ENCODE measurements at regions not wholly inside any gene's neighbourhood (a gene's known extent, or its start where the extent isn't known, plus 50 kb on each side); places are given as distances from the start of the nearest gene placed in this dataset.

DNA sequence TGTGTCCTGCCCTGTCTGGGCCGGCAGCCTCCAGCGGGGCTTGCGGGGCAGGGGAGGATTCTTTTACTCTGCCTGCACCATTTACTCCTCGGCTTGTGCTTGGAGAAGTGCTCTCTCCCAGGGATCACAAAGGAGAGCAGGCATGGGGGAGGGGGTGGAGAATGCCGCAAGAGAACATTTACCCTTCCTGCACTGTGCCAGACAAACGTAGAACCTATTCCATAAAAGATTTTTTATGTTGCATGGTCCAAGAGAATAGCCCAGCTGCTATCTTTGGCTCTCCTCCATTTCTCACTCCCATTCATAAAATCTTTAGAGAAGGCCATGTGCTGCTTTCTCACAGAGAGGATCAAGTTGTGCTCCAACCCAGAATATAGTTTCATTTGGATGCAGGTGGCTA, 159.4 kb downstream of the SPTSSA start:
- no peaks in the 10 kb centered on the region for H3K36me3 ChIP-seq (ENCODE audit: control insufficient read depth in 2 of 2, extremely low read depth in 1 of 2, insufficient read depth in 2 of 2, low read length in 2 of 2)

More for the DNA sequence above, 159.4 kb downstream of the SPTSSA start:
- no peak overlapping the region for H3K9ac ChIP-seq (replicated peaks; ENCODE audit: extremely low read depth, insufficient read depth, low read length)
- dilution Hi-C loops (cut with MboI; ENCODE audit: extremely low pct_ligation_motif_present, low sequenced_read_pairs), result no loop called here
- no peak for DNase-seq (ENCODE audit: low read depth, low spot score)
- H2AFZ ChIP-seq (ENCODE audit: low read depth, low read length), result no peak overlapping the region
- H4K20me1 ChIP-seq (replicated peaks; ENCODE audit: control insufficient read depth, extremely low read depth, insufficient read depth, low read length), result no peaks in the 10 kb centered on the region
- no peak for FAIRE-seq
- H3K9me1 ChIP-seq (replicated peaks; ENCODE audit: control insufficient read depth, extremely low read depth, insufficient read depth, low read length), result no peaks in the 10 kb centered on the region
- H3K4me2 ChIP-seq (ENCODE audit: insufficient read depth, low read length), result no peak overlapping the region
- intact Hi-C loops (cut with micrococcal nuclease), result loop anchor here (5.0 kb wide), 1 partner anchor 75 kb away; no protein-coding TSS in a partner anchor
- H3K27ac ChIP-seq (ENCODE audit: insufficient read depth, low read depth, low read length), result no peak overlapping the region
- H3K4me1 ChIP-seq (ENCODE audit: control insufficient read depth, extremely low read depth, insufficient read depth, low read length), result no peaks in the 10 kb centered on the region
- no peaks in the 10 kb centered on the region for H3K79me2 ChIP-seq (ENCODE audit: control insufficient read depth, insufficient read depth, low read length)
- ChIA-PET CTCF (interaction anchor here (1.3 to 4.5 kb wide), 3 partner anchors 8 to 20 kb away, joined by 3 to 30 read pairs (median 4); no protein-coding TSS in a partner anchor), POLR2A (no interaction called here)
- TF ChIP-seq, protein P1, sequence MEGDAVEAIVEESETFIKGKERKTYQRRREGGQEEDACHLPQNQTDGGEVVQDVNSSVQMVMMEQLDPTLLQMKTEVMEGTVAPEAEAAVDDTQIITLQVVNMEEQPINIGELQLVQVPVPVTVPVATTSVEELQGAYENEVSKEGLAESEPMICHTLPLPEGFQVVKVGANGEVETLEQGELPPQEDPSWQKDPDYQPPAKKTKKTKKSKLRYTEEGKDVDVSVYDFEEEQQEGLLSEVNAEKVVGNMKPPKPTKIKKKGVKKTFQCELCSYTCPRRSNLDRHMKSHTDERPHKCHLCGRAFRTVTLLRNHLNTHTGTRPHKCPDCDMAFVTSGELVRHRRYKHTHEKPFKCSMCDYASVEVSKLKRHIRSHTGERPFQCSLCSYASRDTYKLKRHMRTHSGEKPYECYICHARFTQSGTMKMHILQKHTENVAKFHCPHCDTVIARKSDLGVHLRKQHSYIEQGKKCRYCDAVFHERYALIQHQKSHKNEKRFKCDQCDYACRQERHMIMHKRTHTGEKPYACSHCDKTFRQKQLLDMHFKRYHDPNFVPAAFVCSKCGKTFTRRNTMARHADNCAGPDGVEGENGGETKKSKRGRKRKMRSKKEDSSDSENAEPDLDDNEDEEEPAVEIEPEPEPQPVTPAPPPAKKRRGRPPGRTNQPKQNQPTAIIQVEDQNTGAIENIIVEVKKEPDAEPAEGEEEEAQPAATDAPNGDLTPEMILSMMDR (IDR thresholded peaks at IDR 0.05; ENCODE audit: extremely low read depth in 1 of 2, insufficient read depth in 1 of 2, low read depth in 1 of 2, low read length in 2 of 2), result no peak
- TF ChIP-seq MYC (IDR thresholded peaks at IDR 0.05; ENCODE audit: low read depth, low read length) (no peak), FOS (IDR thresholded peaks at IDR 0.05; ENCODE audit: borderline replicate concordance, insufficient read depth, low read length) (no peak), JUN (IDR thresholded peaks at IDR 0.05; ENCODE audit: borderline replicate concordance, insufficient read depth, insufficient read length, low read depth) (no peak), EZH2 (IDR thresholded peaks at IDR 0.05; ENCODE audit: borderline replicate concordance, low read depth, low read length, severe bottlenecking) (no peak), POLR2AphosphoS5 (IDR thresholded peaks at IDR 0.05; ENCODE audit: insufficient read depth, low read depth, low read length) (no peak)
- TF ChIP-seq, protein P2, sequence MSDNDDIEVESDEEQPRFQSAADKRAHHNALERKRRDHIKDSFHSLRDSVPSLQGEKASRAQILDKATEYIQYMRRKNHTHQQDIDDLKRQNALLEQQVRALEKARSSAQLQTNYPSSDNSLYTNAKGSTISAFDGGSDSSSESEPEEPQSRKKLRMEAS (IDR thresholded peaks at IDR 0.05; ENCODE audit: insufficient read depth, insufficient read length), result no peak
- no peaks in the 10 kb centered on the region for H3K9me3 ChIP-seq (replicated peaks; ENCODE audit: control insufficient read depth, insufficient read depth, low read length)
- no peak overlapping the region for H3K4me3 ChIP-seq (replicated peaks in 1 of 3; ENCODE audit: insufficient read depth in 1 of 3, low read depth in 1 of 3, low read length in 3 of 3)
- BruUV-seq (replicated peaks), result no TSS peak
- peaks cover 0 to 6% of the 10 kb centered on the region in 2 experiments for H3K27me3 ChIP-seq (ENCODE audit: control insufficient read depth in 2 of 2, insufficient read depth in 2 of 2, low read length in 2 of 2)

All from endothelial cell of umbilical vein (primary cell).